Upper lobe of right lung (tissue), 1 donor: ENCODE measurements at regions not wholly inside any gene's neighbourhood (a gene's known extent, or its start where the extent isn't known, plus 50 kb on each side); places are given as distances from the start of the nearest gene placed in this dataset.

Source experiments
- ATAC-seq: fragments of 200-7000 bp; cut with Tn5 transposase; one replicate; pipeline ENCODE4 v1.9.1; 2020; ENCODE audit warnings: mild to moderate bottlenecking, moderate library complexity
- DNase-seq: peaks from one replicate; pipeline ENCODE4 v3.0.0-alpha.2; 2020
- H3K27ac ChIP-seq: fragments of 200-600 bp; one replicate; pipeline ENCODE4 v1.8.0; 2022
- H3K27me3 ChIP-seq: fragments of 200-600 bp; one replicate; pipeline ENCODE4 v1.8.0; 2022; ENCODE audit warnings: mild to moderate bottlenecking
- H3K36me3 ChIP-seq: fragments of 200-600 bp; one replicate; pipeline ENCODE4 v1.8.0; 2022
- H3K4me1 ChIP-seq: fragments of 200-600 bp; one replicate; pipeline ENCODE4 v1.8.0; 2022
- H3K4me3 ChIP-seq: fragments of 200-600 bp; one replicate; pipeline ENCODE4 v1.8.0; 2022; ENCODE audit warnings: mild to moderate bottlenecking
- H3K9me3 ChIP-seq: fragments of 200-600 bp; one replicate; pipeline ENCODE4 v1.8.0; 2022
- intact Hi-C: fragments of 100-400 bp; cut with DNase I; formaldehyde crosslinking; loops from one replicate; pipeline ENCODE4 v1.11.0; 2022
- TF ChIP-seq, protein P1 (sequence below): fragments of 200-600 bp; IDR thresholded peaks from one replicate; pipeline ENCODE4 v1.8.0; 2022; ENCODE audit warnings: antibody characterized with exemption
- donor health status: DM: no; HTN: yes; CAD: no; lungs with severe emphysema.

DNA sequence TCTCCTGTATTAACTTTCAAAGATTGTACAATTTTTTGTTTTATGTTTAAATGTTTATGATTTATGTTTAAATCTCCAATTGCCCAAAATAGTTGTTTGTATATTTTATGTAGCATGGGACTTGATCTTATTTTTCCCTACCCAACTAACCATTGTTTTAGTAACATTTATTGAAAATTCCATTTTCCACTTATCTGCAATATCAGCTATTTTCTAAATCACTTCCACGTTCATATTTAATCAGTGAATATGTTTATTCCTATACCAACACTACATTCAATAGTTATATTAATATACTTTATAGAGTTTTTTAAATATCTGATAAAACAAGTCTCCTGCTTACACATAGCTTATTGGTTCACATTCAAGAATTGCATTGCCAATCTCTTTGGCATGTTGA, 532.2 kb downstream of the CHSY3 start:
- TF ChIP-seq, protein P1, sequence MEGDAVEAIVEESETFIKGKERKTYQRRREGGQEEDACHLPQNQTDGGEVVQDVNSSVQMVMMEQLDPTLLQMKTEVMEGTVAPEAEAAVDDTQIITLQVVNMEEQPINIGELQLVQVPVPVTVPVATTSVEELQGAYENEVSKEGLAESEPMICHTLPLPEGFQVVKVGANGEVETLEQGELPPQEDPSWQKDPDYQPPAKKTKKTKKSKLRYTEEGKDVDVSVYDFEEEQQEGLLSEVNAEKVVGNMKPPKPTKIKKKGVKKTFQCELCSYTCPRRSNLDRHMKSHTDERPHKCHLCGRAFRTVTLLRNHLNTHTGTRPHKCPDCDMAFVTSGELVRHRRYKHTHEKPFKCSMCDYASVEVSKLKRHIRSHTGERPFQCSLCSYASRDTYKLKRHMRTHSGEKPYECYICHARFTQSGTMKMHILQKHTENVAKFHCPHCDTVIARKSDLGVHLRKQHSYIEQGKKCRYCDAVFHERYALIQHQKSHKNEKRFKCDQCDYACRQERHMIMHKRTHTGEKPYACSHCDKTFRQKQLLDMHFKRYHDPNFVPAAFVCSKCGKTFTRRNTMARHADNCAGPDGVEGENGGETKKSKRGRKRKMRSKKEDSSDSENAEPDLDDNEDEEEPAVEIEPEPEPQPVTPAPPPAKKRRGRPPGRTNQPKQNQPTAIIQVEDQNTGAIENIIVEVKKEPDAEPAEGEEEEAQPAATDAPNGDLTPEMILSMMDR, result no peak
- Histone ChIP-seq H3K36me3 (no peaks in the 10 kb centered on the region), H3K27ac (no peak overlapping the region), H3K4me3 (no peak overlapping the region), H3K4me1 (no peaks in the 10 kb centered on the region), H3K27me3 (no peaks in the 10 kb centered on the region), H3K9me3 (no peaks in the 10 kb centered on the region)
- intact Hi-C loops, result no loop called here
- no peak for ATAC-seq
- no peak for DNase-seq

DNA sequence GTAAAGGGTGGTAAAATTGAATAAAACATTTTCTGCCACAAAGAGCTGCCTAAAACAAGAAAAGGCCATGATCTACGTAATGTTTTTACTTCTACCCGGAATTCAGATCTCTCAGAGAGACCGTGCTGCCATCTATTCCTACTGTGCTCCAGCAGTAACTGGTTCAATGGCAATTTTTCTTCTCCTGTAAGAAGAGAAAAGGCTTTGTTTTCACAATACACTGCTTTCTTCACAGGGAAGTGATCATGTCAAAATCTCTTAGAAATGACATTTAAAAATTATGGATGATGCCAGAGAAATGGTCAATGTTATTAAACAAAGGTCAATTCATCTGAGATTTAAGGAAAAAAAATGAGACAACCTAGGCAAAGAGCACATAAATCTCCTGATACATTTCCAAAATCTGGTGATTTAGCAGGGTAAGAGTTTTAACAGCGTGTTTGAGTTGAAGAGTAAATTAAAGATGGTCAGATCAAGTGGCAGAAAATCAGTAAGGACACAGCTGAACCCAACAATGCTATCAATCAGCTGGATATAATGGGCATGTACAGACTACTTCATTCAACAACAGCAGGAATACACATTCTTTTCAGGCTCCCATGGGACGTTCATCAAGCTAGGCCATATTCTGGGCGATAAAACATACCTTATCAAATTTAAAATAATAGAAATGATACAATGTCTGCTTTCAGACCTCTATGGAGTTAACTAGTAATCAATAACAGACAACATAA, 523.1 kb downstream of the CHSY3 start:
- intact Hi-C loops, result no loop called here
- H3K4me3 ChIP-seq, result no peak overlapping the region
- no peaks in the 10 kb centered on the region for H3K36me3 ChIP-seq
- DNase-seq (no peak), ATAC-seq (no peak)
- TF ChIP-seq, protein P1, result no peak
- H3K9me3 ChIP-seq, result no peaks in the 10 kb centered on the region
- no peak overlapping the region for H3K27ac ChIP-seq
- no peaks in the 10 kb centered on the region for H3K4me1 ChIP-seq
- no peaks in the 10 kb centered on the region for H3K27me3 ChIP-seq

DNA sequence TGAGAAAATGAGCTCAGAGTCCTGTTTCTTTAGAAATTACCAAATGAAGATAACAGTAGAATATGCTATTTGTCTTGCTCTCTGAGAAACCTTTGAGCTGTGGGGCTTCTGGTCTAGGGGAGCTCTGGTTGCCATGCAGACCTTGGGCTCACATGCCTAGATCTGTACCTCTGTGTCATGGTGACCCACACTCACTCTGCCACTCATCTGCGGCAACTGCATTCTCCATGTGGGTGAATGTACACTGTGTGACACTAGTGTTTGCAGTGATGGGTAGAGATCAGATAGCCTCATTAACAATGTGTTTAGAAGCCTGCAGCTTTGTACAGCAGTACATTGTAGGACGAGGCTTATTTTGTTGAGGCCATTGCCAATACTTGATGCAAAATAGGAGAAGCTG, 521.2 kb downstream of the CHSY3 start:
- no peak for ATAC-seq
- TF ChIP-seq, protein P1, result no peak

DNA sequence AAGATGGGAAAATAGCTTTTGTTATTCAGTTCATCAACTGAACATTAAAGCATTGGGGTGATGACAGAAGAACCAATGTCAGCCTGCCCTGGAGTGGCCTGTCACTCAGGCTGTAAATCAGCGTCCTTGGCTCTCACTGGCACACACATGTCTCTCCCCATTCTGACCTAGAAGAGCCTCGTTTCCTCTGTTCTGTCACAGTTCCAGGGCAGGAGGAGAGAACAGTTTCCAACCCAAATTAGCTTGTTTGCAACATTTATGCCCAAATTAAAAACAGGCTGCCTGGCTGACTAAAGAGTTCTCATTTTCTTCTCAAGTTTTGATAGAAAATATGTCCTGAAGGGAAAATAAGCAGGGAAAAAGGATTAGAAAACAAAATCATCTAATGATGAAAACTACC, 520.1 kb downstream of the CHSY3 start:
- no peak for ATAC-seq
- DNase-seq, result no peak

More for the DNA sequence above, 521.2 kb downstream of the CHSY3 start:
- Histone ChIP-seq H3K9me3 (no peaks in the 10 kb centered on the region), H3K27me3 (no peaks in the 10 kb centered on the region), H3K27ac (no peak overlapping the region), H3K36me3 (no peaks in the 10 kb centered on the region), H3K4me3 (no peak overlapping the region), H3K4me1 (no peaks in the 10 kb centered on the region)
- DNase-seq, result no peak
- intact Hi-C loops, result no loop called here

DNA sequence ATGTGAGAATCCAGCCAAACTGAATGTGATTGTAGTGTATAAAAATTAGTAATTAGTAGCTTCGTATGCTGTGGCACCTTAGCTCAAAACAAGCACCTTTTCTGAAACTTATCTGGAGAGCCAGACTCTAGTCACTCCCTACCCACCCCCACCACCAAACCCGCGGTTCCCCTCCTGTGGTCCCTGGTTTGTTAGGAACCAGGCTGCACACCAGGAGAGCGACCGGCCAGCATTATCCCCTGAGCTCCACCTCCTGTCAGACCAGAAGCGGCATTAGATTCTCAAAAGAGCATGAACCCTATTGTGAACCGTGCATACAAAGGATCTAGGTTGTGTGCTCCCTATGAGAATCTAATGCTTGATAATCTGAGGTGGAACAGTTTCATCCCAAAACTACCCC, 498.6 kb downstream of the CHSY3 start:
- H3K36me3 ChIP-seq, result no peaks in the 10 kb centered on the region
- TF ChIP-seq, protein P1, result no peak
- H3K27me3 ChIP-seq, result no peaks in the 10 kb centered on the region
- intact Hi-C loops, result no loop called here
- no peaks in the 10 kb centered on the region for H3K4me1 ChIP-seq
- ATAC-seq, result no peak
- no peak overlapping the region for H3K4me3 ChIP-seq
- no peaks in the 10 kb centered on the region for H3K9me3 ChIP-seq
- H3K27ac ChIP-seq, result no peak overlapping the region
- no peak for DNase-seq

More for the DNA sequence above, 520.1 kb downstream of the CHSY3 start:
- TF ChIP-seq, protein P1, result no peak
- Histone ChIP-seq H3K27me3 (no peaks in the 10 kb centered on the region), H3K9me3 (no peaks in the 10 kb centered on the region), H3K36me3 (no peaks in the 10 kb centered on the region), H3K4me1 (no peaks in the 10 kb centered on the region), H3K4me3 (no peak overlapping the region), H3K27ac (no peak overlapping the region)
- intact Hi-C loops, result no loop called here

DNA sequence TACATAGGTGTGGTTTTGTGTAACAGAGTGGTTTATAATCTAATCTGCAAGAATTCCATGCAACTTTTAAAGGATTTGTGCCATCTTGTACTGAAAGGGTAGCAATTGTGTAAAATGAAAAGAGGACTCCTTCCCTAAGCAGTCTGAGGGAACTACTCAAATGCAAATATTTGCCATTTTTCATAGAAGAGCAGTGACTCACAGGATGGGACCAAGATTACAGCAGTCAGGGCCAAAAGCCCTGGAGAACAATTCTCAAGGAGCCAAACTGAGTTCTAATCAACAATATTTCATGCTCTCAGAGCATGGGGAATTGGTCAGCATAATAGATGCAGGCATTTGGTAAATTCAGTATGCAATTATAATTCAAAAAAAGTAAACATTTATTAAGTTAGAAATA, 495.8 kb downstream of the CHSY3 start:
- peak; percentile 61 for ATAC-seq
- no peaks in the 10 kb centered on the region for H3K36me3 ChIP-seq

More for the DNA sequence above, 495.8 kb downstream of the CHSY3 start:
- Histone ChIP-seq H3K4me1 (no peaks in the 10 kb centered on the region), H3K27me3 (no peaks in the 10 kb centered on the region), H3K27ac (no peak overlapping the region), H3K4me3 (no peak overlapping the region), H3K9me3 (no peaks in the 10 kb centered on the region)
- TF ChIP-seq, protein P1, result no peak
- no peak for DNase-seq
- intact Hi-C loops, result no loop called here
